ENCODE measurements at regions not wholly inside any gene's neighbourhood (a gene's known extent, or its start where the extent isn't known, plus 50 kb on each side); places are given as distances from the start of the nearest gene placed in this dataset.

DNA sequence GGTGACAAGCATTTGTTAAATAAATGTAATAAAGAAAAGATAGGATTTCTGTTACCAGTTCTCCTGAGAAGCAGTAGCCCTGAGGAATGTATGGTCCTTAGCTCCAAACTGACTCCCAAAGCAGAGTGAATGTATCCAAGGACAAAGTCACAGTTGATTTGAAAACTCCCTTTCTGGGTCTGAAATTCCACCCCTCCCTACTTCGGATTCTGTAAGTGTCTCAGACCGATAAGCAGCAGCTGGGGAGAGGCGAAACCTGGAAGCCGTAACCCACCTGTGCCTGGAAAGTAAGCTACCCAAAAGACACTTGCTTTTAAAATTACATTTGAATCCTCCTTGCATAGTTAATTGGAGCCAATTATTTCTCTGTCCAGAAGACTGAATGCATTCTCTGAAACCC is 122.9 kb upstream of the FRMD4A start:
- TF ChIP-seq CTCF (IDR thresholded peaks at IDR 0.05; ENCODE audit: low read depth, low read length, missing input control) = no peak
- TF ChIP-seq JUND (IDR thresholded peaks at IDR 0.05) = no peak
